Activated T-cell treated with anti-CD3 and anti-CD28 coated beads, Interleukin-2, amount 50 U/mL, for 48 hours (primary cell): ENCODE measurements at regions not wholly inside any gene's neighbourhood (a gene's known extent, or its start where the extent isn't known, plus 50 kb on each side); places are given as distances from the start of the nearest gene placed in this dataset.
A peak's percentile ranks its signal among the peaks of the same experiment; 100 is the strongest.

Source experiments
- DNase-seq, 2 experiments: peaks; one replicate each; pipeline ENCODE4 v3.0.0-alpha.2; 2020

- no peak for DNase-seq
These were observed 205.0 kb upstream of the DAPK1 start for GRCh38 chr9:87292449-87293191.

- no peak for DNase-seq
These were observed 203.5 kb upstream of the DAPK1 start for GRCh38 chr9:87294126-87294525.

DNA sequence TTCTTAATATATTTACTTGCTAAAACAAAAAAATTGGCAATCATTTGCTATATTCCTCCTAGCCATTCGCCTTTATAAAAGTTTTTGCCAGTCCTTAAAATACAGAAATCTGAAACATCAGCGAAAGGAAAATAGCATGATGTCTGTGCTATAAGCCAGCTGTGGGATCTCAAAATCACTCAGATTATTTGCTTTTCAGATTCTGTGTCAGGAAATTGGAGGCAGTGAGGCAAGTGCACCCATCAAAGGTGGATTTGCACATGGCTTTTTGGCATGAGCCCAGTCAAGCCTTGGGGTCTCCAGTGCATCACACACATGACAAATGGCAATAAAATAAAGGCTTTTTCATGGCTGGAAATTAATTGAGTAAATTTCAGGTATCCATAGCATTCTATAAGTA, 196.8 kb upstream of the DAPK1 start:
- DNase-seq: no peak

DNA sequence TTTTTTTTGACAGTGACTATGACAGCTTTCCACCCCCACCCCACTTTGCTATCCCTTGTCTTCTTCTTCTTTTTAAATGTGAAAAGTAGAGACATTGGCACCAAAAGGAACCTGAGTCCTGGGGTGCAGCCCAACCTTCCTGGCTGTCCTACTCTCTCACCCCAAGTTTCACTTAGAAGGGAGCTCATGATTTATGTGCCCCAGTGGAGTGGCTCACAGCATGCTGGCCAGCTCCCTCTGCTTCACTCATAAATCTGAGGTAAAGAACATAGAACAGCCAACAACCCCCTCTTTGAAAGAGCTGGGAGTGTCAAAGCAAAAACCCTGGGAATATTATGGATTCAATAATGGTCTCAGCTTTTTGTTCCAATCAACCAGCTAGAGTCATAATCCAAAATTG, 196.3 kb upstream of the DAPK1 start:
- DNase-seq: no peak

DNA sequence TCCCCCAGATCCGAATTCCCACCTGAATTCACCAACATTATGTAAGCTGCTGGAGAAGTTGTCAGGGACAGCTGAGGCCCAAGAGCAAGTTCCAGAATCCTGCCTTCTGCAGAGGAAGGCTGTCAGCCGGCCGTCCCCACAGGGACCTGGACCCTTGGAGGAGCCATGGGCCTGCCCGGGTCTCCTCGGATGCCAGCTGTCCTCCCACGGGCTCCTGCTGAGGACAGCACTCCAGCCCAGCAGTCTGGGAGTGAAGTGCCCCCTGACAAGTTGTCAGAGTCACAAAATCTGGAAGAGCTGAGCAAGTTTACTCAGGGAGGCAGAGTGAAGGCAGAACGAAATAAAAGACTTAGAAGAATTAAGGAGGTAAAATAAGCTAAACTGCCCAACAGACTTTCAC, 192.5 kb upstream of the DAPK1 start:
- no peak for DNase-seq

- no peak for DNase-seq
These were observed 191.7 kb upstream of the DAPK1 start for GRCh38 chr9:87306006-87306405.

DNA sequence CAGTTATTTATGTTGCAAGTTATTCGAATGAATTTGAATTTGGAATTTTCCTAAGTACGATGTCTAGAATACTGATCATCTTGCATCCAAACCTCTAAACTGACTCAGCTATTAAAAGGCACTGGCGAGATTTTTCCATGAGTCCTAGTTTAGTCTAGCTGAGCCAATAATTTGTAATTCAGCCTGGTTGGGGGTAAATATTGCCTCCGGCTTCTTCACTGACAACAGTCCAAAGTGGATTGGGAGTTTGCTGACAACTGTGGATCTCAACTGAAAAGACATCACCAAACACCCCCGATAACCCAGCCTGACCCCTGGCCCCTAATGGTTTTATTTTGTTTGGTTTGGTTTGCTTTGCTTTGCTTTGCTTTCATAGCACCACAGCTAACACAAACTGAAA, 189.8 kb upstream of the DAPK1 start:
- no peak for DNase-seq

GRCh38 chr9:87309236-87309635, 188.4 kb upstream of the DAPK1 start:
- DNase-seq: no peak

DNA sequence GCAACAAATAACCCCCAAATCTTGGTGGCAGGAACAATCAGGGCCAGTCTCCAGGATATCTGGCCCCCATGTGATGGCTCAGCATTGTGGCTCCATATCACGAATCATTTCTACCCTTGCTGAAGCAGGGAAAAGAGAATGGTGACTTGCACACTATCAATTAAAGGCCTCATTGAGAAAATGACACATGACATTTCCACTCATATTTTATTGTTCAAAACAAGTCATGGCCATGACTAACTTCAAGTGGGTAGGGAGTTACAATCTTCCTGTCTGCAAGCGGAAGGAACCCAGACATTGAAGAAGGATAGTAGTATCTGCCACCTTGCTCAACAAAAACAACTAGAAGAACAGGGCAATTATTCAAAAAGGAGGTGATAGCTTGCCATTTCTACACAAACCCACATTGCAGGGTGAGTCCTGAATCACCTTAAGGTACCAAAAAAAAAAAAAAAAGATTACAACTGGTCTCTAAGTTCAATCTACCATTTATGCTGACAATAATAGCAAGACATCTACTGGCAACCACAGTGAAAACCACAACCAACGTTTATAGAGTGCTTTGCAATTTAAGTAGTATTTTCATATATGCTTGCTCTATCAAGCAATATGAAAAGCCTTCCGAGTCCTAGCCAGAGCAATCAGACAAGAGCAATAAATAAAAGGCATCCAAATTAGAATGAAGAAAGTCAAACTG, 186.7 kb upstream of the DAPK1 start:
- no peak for DNase-seq

- no peak for DNase-seq
These were observed 178.0 kb upstream of the DAPK1 start for GRCh38 chr9:87319656-87320055.

GRCh38 chr9:87320146-87320884, 177.4 kb upstream of the DAPK1 start:
- DNase-seq: no peak

- DNase-seq: no peak
These were observed 174.6 kb upstream of the DAPK1 start for GRCh38 chr9:87322840-87323635.

- DNase-seq: no peak
These were observed 173.7 kb upstream of the DAPK1 start for GRCh38 chr9:87323928-87324327.

GRCh38 chr9:87324613-87325194, 173.0 kb upstream of the DAPK1 start:
- DNase-seq: no peak

DNA sequence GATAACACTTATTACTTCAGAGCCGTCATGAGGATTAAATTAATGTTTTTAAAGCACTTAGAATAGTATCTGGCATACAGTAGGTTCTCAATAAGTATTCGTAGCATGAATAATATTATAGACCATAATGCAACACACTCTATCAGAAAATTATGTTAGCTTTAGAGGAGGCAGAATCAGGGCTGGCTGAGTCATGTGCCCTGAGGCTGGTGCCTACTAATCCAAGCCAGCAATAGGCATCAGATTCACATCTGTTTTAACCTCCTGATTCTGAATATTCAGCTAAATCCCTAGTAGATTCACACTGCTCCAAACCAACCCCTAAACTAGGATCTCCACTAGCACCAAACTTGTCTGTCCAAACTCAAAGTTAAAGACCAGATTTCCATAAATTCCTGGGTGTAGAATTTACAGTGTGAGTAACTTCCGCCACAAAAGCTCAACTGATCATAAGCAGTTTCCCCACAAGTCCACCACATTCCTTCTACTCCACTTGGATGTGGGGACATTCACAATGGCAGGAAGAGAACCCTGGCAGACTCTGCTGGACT, 170.0 kb upstream of the DAPK1 start:
- DNase-seq: no peak

- DNase-seq: no peak
These were observed 163.9 kb upstream of the DAPK1 start for GRCh38 chr9:87333802-87334201.

DNA sequence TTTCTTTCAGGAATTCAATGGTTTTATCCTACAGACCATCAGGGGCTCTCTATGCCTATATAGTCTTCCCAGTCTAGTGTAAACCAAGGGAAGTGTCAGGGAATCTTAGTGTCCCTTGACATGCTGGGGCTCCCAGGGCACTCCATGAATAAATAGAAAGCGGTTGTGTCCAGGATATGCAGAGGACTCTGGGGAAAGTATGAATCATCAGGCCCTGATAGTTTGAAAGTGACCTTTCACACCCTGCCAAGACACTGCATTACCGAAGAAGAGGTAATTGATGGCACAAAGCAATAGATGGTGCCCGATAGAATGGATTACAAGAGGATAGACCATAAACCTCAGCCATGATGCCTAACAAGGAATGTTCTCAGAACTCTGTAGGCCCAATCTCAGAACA, 163.3 kb upstream of the DAPK1 start:
- DNase-seq: no peak

DNA sequence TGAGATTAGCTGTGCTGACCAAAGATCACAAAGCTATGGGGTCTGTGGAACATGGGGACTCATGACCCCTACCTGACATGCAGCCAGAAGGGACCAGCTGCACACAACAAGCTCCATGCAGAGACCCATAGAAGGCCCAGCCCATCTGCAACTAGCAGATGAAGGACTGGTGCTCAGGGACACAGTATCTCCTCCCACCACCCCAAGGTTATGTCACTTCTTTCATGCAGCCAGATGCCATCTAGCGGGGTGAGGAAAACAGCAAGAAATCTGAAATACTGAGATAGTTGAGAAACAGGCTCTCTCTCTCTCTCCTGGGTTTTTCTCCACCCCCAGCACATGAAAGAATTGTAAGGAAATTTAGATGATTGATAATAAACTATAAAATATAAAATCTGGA, 161.3 kb upstream of the DAPK1 start:
- no peak for DNase-seq

GRCh38 chr9:87336914-87337333, 160.7 kb upstream of the DAPK1 start:
- DNase-seq: peak; percentile 21 to 24

DNA sequence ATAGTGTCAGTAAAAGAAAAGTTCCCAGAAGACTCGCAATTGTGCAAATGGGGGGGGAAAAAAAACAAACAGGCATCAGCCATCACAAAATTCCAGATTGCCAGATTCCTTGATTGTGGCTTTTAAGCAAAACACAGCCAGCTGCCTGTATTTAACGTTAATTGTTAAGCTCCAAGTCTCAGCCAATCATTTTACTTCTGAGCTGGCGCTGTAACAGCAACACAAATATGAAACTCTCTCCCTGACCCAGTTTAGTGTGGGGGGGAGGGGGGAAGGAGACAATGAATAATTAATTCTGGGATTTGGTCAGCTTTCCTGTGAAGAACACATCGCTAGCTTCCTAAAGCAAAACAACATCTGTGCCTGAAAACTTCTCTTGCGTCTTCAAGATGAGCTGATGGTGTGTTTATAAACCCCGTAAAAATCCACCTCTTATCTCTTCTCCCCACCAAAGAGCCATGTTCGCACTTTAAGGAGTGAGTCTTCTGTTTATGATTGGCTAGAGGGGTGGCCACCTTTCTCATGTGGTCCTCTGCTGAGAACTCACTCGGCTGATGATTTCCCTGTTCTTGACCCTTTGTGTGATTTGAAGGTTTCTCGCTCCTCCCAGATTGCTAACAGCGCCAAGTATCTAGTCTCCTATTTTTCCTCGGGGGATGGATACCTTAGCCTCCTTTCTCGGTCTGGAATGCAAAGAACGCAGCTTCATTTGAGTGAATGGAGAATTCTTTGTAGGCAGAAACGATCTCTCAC, 160.2 kb upstream of the DAPK1 start:
- no peak for DNase-seq
